GM12864 (cell line): ENCODE measurements at regions not wholly inside any gene's neighbourhood (a gene's known extent, or its start where the extent isn't known, plus 50 kb on each side); places are given as distances from the start of the nearest gene placed in this dataset.

Experiments used
- DNase-seq: peaks from one replicate; pipeline ENCODE4 v3.0.0-alpha.2; 2011; ENCODE audit warnings: low read depth
- H3K4me3 ChIP-seq: 2 replicates; pipeline ENCODE4 v1.5.1; 2011; ENCODE audit warnings: mild to moderate bottlenecking, low read depth, low read length, control low read depth
- TF ChIP-seq, protein P1 (sequence below): IDR thresholded peaks from 2 replicates; pipeline ENCODE4 v1.5.1; 2011; ENCODE audit warnings: low read depth, mild to moderate bottlenecking, moderate library complexity, low read length, control low read depth, inconsistent platforms; ENCODE audit errors: missing control alignments

DNA sequence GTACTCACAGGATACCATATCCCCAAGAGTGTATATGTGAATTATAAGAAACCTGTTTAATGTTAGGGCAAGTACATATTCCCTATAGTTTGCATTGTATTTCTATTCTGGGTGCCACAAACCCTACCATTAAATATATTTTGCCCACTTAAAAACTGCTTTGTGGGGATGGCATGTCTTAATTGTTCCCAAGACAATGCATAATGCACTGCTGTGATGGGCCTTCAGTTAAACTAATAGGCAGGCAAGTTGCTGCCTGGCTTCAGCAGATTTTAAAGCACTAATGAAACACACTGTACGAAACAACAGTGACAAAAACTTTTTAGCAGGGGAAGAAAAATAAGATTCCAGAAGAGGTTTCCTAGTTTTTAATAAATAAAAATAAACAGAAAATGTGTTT is 104.8 kb upstream of the VRK2 start:
- TF ChIP-seq, protein P1, sequence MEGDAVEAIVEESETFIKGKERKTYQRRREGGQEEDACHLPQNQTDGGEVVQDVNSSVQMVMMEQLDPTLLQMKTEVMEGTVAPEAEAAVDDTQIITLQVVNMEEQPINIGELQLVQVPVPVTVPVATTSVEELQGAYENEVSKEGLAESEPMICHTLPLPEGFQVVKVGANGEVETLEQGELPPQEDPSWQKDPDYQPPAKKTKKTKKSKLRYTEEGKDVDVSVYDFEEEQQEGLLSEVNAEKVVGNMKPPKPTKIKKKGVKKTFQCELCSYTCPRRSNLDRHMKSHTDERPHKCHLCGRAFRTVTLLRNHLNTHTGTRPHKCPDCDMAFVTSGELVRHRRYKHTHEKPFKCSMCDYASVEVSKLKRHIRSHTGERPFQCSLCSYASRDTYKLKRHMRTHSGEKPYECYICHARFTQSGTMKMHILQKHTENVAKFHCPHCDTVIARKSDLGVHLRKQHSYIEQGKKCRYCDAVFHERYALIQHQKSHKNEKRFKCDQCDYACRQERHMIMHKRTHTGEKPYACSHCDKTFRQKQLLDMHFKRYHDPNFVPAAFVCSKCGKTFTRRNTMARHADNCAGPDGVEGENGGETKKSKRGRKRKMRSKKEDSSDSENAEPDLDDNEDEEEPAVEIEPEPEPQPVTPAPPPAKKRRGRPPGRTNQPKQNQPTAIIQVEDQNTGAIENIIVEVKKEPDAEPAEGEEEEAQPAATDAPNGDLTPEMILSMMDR, result no peak
- DNase-seq, result no peak
- H3K4me3 ChIP-seq, result no peak overlapping the region

DNA sequence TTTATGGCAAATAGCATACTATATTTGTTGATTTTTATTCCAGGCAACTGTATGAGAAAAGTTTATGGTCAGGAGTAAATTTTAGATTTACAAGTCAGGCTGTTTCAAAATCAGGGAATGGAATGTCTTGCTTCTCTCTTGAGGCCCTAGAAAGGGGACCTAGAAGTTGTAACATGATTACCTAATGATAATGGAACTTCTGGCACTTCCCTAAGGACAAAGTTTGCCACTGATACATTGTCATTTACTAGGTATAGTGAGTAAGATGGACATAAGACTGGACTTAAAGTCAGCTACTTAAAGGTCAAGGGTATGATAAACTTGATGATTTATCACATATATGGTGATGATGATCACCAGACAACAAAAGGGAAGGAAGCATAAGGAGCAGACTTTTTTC is 103.3 kb upstream of the VRK2 start:
- no peak overlapping the region for H3K4me3 ChIP-seq
- no peak for DNase-seq
- TF ChIP-seq, protein P1, result no peak

DNA sequence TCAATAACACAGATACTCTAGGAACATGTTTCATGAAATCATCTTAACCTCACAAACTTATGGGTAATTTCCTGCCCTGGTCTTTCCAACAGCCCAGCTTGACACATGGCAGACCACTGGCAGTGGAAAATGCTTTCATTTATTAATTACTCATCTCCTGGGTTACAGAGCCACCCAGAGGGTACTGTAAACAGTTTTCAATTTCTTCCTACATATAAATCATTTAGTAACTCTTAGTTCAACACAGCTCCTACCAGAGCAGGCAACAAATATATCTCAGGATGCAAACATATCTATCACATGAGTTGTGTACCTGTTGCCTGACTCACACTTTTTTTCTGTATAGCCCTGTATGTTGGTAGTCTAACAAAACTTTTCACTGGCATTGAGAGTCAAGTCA is 99.2 kb upstream of the VRK2 start:
- TF ChIP-seq, protein P1, result no peak
- no peak overlapping the region for H3K4me3 ChIP-seq
- no peak for DNase-seq

DNA sequence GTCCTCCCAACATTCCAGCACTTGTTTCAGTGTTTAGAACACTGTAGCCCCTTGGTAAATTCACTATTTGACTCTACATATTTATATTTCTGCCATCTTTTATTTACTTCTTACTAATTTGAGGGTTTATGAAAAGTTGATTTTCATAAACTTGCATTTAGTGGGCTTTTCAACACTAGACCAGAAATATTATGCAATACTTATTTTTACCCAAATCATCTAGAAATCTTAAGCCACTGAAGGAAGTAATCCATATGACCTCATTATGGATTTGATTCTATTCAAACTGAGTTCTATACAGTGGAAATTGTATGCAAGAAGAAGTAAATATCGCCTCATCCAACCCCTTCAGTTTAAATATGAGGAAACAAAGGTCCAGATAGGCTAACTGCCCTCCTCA is 92.6 kb upstream of the VRK2 start:
- no peak for DNase-seq
- no peak overlapping the region for H3K4me3 ChIP-seq
- TF ChIP-seq, protein P1, result no peak

DNA sequence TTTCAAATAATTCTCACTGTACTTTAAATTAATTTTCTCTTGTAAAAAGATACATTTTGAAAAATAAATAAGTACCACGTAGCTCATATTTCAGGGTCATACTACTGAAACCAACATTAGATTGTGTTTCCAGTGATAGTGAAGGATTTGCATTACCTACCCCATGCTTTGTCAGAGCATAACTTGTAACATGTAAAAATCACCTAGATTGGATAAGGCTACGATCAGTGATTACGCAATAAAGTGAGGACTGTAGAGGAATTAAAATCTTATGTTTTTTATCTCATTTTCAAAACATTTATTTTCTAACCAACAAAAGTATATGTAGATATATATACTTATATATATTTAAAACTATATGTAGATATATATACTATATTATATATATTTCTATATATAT is 89.4 kb upstream of the VRK2 start:
- TF ChIP-seq, protein P1, result no peak
- H3K4me3 ChIP-seq, result no peak overlapping the region
- DNase-seq, result no peak

DNA sequence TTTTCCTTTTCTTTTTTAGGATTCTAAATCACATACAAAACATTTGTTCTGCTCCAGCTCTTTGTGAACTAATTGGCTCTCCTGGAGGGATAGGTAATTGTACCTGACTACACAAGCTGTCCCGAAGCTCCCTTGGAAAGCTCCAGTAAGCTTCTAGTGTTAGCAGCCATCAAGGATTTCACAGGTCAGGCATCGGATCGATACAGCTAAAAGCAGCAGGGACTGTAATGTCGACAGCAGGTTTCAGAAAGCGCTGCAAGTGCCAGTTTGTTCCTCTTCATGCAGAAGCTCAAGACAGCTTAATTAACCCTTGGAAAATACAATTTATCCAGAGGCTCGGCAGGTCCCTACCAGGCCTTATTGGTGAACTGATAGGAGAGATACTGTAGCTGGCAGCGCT is 87.2 kb upstream of the VRK2 start:
- H3K4me3 ChIP-seq, result no peak overlapping the region
- DNase-seq, result no peak
- TF ChIP-seq, protein P1, result no peak

DNA sequence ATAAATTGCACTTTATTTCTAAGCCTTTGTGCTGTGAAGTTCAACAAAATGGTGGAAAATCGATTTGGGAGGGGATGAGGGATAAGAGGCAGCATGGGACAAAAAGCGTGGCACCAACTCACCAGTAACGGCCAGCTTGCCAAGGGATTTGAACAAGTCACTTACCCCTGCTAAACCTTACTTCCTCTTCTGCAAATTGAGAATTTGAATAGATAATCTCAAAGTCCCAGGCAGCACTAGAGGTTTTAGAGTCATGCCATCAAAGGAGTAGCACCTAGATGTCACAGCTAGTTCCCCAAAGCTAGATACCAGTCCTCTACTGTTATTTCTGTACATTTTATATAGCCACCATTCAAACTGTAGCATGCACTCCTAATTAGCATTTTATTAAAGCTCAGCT is 83.7 kb upstream of the VRK2 start:
- H3K4me3 ChIP-seq, result no peak overlapping the region
- no peak for DNase-seq
- TF ChIP-seq, protein P1, result no peak
